DOHH2 (cell line): ENCODE measurements at regions not wholly inside any gene's neighbourhood (a gene's known extent, or its start where the extent isn't known, plus 50 kb on each side); places are given as distances from the start of the nearest gene placed in this dataset.

Experiments
- EZH2phosphoT487 ChIP-seq: fragments of 200-600 bp; sonication (generic); IDR thresholded peaks from 2 replicates; pipeline ENCODE4 v1.6.1; 2017; ENCODE audit warnings: borderline replicate concordance, mild to moderate bottlenecking, antibody characterized with exemption, low read length, moderate library complexity, mixed read lengths
- TF ChIP-seq, protein P1 (sequence below): fragments of 200-600 bp; sonication (generic); IDR thresholded peaks from one replicate; pipeline ENCODE4 v1.5.1; 2014; ENCODE audit warnings: antibody characterized with exemption, mild to moderate bottlenecking, low read depth, low read length; ENCODE audit not compliant: poor library complexity, severe bottlenecking

DNA sequence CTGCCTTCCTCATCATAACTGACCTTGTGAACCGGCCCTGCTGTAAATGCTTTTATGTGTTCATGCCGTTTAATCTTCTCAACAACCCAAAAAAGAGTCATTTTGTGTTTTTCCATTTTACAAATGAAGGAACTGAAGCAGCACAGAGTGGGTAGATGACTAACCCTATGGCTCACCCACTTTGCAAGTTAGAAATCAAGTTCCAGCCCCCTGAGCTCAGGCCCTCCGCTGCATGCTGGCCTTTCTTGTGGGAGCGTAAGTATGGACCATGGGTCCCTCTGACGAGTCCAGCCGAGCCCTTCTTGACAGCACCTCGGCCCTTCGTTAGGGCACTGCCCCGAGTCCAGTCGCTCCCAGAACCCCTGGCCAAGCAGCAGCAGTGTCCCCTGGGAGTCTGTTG is 194.6 kb downstream of the GLI2 start:
- TF ChIP-seq, protein P1, sequence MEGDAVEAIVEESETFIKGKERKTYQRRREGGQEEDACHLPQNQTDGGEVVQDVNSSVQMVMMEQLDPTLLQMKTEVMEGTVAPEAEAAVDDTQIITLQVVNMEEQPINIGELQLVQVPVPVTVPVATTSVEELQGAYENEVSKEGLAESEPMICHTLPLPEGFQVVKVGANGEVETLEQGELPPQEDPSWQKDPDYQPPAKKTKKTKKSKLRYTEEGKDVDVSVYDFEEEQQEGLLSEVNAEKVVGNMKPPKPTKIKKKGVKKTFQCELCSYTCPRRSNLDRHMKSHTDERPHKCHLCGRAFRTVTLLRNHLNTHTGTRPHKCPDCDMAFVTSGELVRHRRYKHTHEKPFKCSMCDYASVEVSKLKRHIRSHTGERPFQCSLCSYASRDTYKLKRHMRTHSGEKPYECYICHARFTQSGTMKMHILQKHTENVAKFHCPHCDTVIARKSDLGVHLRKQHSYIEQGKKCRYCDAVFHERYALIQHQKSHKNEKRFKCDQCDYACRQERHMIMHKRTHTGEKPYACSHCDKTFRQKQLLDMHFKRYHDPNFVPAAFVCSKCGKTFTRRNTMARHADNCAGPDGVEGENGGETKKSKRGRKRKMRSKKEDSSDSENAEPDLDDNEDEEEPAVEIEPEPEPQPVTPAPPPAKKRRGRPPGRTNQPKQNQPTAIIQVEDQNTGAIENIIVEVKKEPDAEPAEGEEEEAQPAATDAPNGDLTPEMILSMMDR, result no peak
- TF ChIP-seq EZH2phosphoT487, result no peak
